HG03378 (cell line): ENCODE measurements at regions not wholly inside any gene's neighbourhood (a gene's known extent, or its start where the extent isn't known, plus 50 kb on each side); places are given as distances from the start of the nearest gene placed in this dataset.

Experiments used
- ATAC-seq: cut with Tn5 transposase; IDR thresholded peaks from one replicate; pipeline ENCODE4 v1.9.1; 2021; ENCODE audit warnings: mild to moderate bottlenecking, moderate library complexity; ENCODE audit not compliant: unreplicated experiment

- ATAC-seq, result no peak
These were observed 170.2 kb upstream of the ZMIZ1 start for GRCh38 chr10:78898341-78899097.

- ATAC-seq, result no peak
These were observed 169.5 kb upstream of the ZMIZ1 start for GRCh38 chr10:78899098-78899754.

- ATAC-seq, result no peak
These were observed 168.6 kb upstream of the ZMIZ1 start for GRCh38 chr10:78899996-78900714.

GRCh38 chr10:78900715-78901430 lies 167.9 kb upstream of the ZMIZ1 start:
- ATAC-seq, result no peak

DNA sequence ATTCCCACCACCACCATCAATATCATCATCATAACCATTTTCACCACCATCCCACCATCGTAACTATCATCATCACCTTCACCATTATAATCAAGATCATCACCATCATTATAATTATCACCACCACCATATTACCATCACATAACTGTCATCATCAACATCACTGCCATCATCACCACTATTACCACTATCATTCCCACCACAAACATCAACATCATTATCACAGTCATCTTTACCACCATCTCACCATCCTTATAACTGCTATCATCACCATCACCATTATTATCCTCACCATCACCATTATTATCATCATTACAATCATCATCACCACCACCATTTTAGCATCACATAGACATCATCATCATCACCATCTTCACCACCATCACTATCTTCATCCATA lies 167.1 kb upstream of the ZMIZ1 start:
- ATAC-seq, result no peak

DNA sequence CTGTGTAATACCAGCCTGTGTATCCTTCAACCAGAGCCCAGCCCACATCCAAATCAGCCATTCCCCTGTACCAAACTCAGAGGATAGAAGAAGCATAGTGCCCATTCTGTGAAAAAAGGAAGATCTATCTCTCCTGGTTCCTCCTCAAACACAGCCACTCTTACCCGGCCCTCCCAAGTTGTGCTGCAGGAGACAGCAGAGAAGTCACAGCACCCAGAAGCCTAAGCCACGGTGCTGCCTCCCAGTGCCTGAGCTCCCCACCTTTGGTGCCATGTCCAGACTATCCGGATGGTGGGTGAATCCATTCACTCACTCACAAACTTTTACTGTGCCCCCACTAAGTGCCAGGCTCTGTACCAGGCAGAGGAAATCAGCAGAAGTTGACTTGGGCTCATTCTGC lies 166.0 kb upstream of the ZMIZ1 start:
- ATAC-seq, result no peak

DNA sequence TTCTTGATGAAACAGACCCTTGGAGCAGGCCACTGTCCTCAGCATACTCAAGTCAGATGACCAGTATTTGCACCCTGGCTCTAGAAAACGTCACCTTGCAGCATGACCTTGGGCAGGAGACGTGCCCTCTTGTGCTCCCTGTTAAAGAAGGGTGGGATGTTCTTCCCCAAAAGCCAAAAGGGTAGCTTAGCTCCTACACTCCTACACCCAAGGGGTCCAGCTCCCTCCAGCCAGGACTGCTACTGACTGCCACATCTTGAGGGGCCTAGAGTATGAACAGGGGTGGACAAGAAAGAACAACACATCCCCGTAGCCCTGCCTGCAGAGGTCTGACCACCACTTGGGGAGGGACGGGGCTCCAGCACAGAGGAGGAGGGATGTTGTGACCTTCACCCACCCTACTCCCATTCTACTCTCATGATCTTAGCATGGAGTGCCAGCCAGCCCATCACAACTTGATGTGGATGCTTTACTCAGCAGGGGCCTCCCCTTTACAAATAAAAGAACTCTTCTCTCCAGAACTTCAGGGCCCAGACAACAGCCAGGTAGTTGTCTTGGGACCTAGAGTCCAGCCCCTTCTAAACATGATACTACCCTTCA lies 165.3 kb upstream of the ZMIZ1 start:
- no peak for ATAC-seq

DNA sequence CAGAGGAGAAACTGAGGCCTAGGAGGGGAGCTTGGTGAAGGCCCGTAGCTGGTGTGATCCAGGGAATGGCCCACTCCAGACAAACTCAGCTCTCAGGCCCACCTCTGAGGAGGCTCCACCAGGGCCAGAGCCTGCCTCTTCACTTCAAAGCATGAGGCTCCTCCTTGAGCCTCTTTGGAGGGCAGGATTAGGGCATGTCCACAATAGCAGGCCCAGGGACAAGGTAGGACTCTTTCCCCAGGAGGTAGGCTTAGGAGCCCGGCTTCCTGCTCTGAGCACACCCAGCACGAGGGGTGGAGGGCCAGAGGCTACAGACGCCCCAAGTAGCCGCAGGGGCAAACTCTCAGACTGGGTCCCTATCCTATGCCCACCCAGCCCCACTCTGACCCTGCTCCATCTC lies 164.6 kb upstream of the ZMIZ1 start:
- ATAC-seq, result no peak

DNA sequence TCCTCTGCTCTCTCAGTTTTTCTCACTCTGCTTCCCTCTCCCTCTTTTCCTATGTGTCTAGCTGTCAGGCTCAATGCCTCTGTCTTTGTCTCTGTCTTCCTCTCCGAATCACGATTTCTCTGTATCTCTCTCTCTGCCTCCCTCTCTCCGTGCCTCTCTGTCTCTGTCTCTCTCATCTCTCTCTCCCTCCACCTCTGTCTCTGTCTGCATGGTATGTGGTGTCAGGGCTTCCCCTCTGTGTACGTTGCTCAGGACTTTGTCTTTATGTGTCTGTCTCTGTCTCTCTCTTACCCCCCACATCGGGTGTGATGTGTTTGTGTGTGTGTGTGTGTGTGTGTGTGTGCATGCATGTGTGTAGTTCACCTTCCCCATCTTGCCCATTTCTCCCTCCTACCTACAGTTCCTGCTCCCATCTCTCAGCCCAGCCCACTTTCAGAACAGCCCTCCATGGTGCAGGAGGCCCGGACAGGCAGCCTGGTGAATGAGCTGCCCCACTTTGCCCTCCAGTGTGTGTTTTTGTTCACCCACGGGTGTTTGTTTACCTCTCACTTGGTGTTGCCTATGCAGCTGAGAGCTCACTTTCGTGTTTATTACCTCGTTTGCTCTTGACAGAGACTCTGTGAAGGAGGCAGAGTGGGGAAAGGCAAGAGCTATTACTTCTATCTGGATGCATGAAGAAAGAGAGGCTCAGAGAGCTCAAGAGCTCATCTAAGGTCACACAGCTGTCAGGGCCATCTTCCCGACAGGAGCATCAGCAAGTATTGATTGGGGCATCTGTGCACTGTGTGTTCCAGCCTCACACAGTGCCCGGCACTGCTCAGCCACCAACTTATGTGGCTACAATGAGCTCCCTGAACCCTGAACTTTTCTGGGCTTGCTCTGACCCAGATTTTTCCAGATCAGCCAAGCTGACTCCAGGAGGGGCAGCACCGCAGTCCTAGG lies 163.5 kb upstream of the ZMIZ1 start:
- ATAC-seq, result no peak

DNA sequence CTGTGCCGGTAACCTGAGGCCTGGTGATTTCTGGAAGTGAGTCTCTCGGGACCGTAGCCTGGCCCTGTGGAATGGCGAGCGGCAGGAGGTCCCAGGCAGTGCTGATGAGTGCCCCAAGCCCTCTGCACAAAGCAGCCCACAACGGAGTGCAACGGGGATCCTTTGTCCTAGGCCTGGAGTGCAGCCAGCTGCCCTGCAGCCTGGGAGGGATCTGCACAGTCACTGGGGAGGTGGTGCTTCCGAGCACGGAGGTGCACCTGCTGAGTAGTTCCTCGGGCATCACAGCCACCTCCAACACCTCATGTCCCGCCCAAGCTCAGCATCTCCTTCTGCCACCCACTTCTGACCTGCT lies 162.8 kb upstream of the ZMIZ1 start:
- ATAC-seq, result no peak

DNA sequence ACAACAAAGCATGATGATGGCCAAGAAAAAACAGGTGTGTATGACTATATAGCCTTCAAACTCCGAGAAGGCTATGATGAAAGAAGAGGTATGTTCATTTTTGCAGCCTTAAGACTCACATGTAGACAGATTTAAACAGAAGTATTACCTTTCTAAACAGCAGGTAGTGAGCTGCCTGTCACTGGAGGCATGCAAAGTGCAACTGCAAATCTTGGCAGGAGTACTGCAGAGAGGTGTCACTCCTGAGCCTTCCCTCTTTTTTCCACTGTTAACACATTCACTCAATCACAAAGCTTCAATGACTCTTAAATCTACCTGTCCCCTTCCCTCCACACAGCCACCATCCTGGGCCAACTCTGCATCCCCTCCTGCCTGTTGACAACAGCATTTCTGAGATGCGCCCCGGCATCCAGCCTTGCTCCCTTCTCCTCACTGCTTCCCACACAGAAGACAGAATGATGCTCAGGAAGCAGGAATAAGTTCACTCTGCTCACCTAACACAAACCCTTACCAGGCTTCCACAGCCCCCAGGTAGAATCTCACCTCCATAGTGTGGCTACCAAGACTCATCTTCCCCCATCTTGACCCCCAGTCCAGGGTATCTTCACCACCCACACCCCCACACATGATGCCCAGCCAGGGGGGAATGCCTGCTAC lies 161.9 kb upstream of the ZMIZ1 start:
- no peak for ATAC-seq

DNA sequence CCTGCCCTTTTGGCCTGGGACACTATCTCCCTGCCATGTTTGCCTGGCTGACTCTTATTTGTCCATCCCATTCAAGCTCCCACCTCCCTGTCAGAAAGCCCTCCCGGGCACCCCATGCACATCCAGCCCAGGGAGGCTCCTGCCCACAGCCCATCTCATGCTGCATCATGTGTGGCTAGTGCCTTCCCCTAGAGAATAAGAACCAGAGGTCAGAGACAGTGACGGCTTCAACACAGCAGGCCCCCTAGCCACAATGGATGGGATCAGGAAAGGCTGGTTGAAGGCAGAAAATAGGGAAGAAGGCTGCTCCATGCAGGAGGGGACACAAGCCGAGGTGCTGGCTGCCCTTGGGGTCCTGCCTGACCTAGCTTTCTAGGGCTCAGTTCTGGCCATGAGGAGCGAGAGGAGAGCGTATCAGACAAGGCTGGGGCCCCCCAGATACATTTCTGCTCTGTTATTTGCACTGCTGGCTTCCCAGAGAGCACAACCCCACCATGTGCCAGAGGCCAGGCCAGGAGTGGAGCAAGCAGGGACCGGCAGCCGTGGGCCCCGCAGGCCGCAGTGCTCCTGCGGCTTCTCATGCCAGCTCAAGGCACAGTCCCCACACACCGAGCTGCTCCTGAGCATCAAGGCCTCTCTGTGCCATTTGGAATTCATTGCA lies 161.1 kb upstream of the ZMIZ1 start:
- ATAC-seq, result no peak

DNA sequence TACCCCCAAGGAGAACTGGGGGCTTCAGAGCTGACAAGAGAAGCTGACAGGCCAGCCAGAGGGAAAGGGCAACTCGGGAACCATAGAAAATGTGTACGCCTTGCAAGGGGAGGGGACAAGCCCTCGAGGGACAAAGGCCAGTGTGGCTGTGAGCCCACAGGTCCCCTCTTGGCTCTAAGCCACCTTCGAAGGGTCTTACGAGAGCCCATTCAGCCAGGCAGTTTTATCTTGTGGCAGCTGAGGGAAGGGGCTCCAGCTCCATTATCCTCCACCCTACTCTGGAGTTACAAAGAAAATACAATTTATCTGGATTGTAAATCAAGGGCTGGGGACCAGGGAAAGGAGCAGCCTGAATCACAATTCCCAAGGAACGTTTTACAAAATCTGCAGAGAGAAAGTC lies 159.5 kb upstream of the ZMIZ1 start:
- ATAC-seq, result no peak

- ATAC-seq, result no peak
These were observed 158.7 kb upstream of the ZMIZ1 start for GRCh38 chr10:78910021-78910420.

GRCh38 chr10:78910476-78910875 lies 158.3 kb upstream of the ZMIZ1 start:
- ATAC-seq, result no peak

DNA sequence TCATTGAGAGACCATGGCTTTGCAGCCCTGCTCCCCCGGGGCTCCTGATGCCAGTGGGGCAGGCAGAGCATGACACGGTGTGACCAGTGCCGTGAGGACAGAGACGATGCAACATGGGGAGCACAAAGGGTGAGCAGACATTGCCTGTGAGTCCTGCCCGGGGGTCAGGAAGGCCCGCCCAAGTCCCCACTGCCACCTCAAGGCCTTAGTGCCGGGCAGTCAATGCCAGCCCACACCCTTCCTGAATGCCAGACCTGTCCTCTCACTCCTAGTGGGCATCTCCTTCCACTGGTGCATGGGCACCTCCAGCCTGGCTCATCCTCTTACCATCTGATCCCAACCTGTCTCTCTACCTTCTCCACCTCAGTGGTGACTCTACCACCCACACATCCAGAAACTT lies 157.9 kb upstream of the ZMIZ1 start:
- ATAC-seq, result no peak

- no peak for ATAC-seq
These were observed 157.0 kb upstream of the ZMIZ1 start for GRCh38 chr10:78911533-78912340.
